Esophagus muscularis mucosa (tissue), 4 donors: ENCODE measurements at regions not wholly inside any gene's neighbourhood (a gene's known extent, or its start where the extent isn't known, plus 50 kb on each side); places are given as distances from the start of the nearest gene placed in this dataset.

ENCODE experiments used
- DNase-seq: peaks from one replicate; pipeline ENCODE4 v3.0.0-alpha.2; 2017; ENCODE audit errors: extremely low spot score
- H3K27ac ChIP-seq, 4 donors: fragments of 200-600 bp; sonication (generic); replicated peaks in 1 of 4; 1 replicate in 3 of 4; 2 replicates in 1 of 4; pipeline ENCODE4 v1.5.1; 2016 to 2019; ENCODE audit warnings: mild to moderate bottlenecking in 1 of 4
- H3K27me3 ChIP-seq, 4 donors: fragments of 200-600 bp; sonication (generic); one replicate each; pipeline versions ENCODE4 v1.5.1 to v1.6.0; 2016 to 2019
- H3K36me3 ChIP-seq, 4 donors: fragments of 200-600 bp; sonication (generic); one replicate each; pipeline ENCODE4 v1.5.1; 2016 to 2019
- H3K4me1 ChIP-seq, 4 donors: fragments of 200-600 bp; sonication (generic); one replicate each; pipeline ENCODE4 v1.5.1; 2016 to 2019
- H3K4me3 ChIP-seq, 4 donors: fragments of 200-600 bp; sonication (generic); 1 replicate in 2 of 4; 2 replicates in 2 of 4; pipeline ENCODE4 v1.5.1; 2016 to 2019; ENCODE audit warnings: mild to moderate bottlenecking in 4 of 4, moderate library complexity in 1 of 4
- H3K9me3 ChIP-seq, 4 donors: fragments of 200-600 bp; sonication (generic); 1 replicate in 3 of 4; 2 replicates in 1 of 4; pipeline ENCODE4 v1.5.1; 2016 to 2019
- CTCF ChIP-seq, 3 experiments: fragments of 200-600 bp in 2 of 3; fragments of 450-650 bp in 1 of 3; sonication (generic) in 2 of 3; IDR thresholded peaks; one replicate each; pipeline ENCODE4 v1.5.1; 2017 to 2019; ENCODE audit warnings: antibody characterized with exemption in 3 of 3, mild to moderate bottlenecking in 2 of 3, moderate library complexity in 1 of 3
- EP300 ChIP-seq: sonication (generic); formaldehyde crosslinking; IDR thresholded peaks from one replicate; pipeline ENCODE4 v1.6.1; 2017; ENCODE audit warnings: antibody characterized with exemption
- POLR2A ChIP-seq: fragments of 450-650 bp; IDR thresholded peaks from one replicate; pipeline ENCODE4 v1.6.1; 2017; ENCODE audit warnings: antibody characterized with exemption, moderate library complexity, mild to moderate bottlenecking, low read depth
- POLR2AphosphoS5 ChIP-seq, 2 donors: sonication (generic); formaldehyde crosslinking; IDR thresholded peaks; one replicate each; pipeline ENCODE4 v1.6.1; 2017; ENCODE audit warnings: antibody characterized with exemption in 2 of 2
- WGBS: methylation state at CpG from one replicate; pipeline ENCODE4 v1.1.5; 2018; 5-methylcytosine and 5-hydroxymethylcytosine counted together
- intact Hi-C: fragments of 100-400 bp; cut with DNase I; formaldehyde crosslinking; loops from one replicate; pipeline ENCODE4 v1.15.1; 2023

GRCh38 chr5:108639366-108639765 lies 108.3 kb upstream of the FER start:
- Histone ChIP-seq H3K27me3 (no peaks in the 10 kb centered on the region), H3K4me1 (peaks cover 4 to 6% (median 4%) of the 10 kb centered on the region in 4 donors), H3K9me3 (no peaks in the 10 kb centered on the region), H3K27ac (no peak overlapping the region), H3K4me3 (no peak overlapping the region), H3K36me3 (no peaks in the 10 kb centered on the region)
- intact Hi-C loops, result no loop called here
- TF ChIP-seq POLR2AphosphoS5 (IDR thresholded peaks at IDR 0.05) (no peak), EP300 (no peak), CTCF (IDR thresholded peaks at IDR 0.05) (no peak), POLR2A (no peak)
- 84% methylated on average over 3 of the region's 3 CpGs for WGBS
- DNase-seq, result no peak

DNA sequence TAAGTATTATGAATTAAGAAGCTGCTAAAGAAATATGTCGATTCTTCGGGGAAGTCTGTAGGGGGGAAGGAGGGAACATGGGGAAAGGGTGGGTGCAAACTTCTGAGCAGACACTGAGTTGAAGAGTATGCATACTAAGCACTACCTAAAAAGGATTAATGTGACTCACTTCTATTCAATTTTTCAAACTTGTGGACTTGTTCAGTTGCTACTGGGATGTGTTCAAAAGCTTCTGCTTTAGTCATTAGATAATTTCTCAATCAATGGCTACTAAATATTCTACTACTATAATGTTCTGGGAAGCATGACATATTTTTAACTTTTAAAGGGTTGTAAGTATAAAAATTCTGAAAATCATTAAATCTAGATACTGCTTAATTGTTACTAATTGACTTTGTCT lies 109.7 kb upstream of the FER start:
- WGBS, result 98% methylated on average over 2 of the region's 2 CpGs
- no peak overlapping the region for H3K27ac ChIP-seq
- no peak for TF ChIP-seq POLR2AphosphoS5 (IDR thresholded peaks at IDR 0.05)
- no peak for TF ChIP-seq EP300
- no peak for TF ChIP-seq CTCF (IDR thresholded peaks at IDR 0.05)
- TF ChIP-seq POLR2A, result no peak
- DNase-seq, result no peak
- no peaks in the 10 kb centered on the region for H3K9me3 ChIP-seq
- peaks cover 4 to 11% (median 6%) of the 10 kb centered on the region in 4 donors for H3K4me1 ChIP-seq
- H3K36me3 ChIP-seq, result no peaks in the 10 kb centered on the region
- H3K27me3 ChIP-seq, result no peaks in the 10 kb centered on the region
- intact Hi-C loops, result no loop called here
- no peak overlapping the region for H3K4me3 ChIP-seq

DNA sequence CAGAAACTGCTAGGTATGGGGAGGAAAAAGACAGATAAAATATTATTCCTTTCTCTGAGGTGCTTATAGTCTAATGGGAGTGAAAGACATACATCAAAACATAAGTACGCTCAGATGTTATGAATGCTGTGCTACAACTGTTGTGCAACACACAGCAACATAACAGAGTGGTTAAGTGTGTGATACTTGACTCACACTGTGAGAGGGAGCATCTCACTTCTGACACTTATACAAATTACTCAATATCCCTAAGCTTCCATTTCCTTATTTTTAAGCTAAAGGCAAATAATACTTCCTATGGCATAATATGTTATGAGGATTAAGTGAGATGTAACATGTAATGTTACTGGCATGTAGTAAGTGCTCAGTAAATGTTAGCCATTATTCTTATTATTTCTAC lies 110.6 kb upstream of the FER start:
- 80% methylated on average over 1 of the region's 1 CpG for WGBS
- no peak overlapping the region for H3K4me3 ChIP-seq
- intact Hi-C loops, result no loop called here

DNA sequence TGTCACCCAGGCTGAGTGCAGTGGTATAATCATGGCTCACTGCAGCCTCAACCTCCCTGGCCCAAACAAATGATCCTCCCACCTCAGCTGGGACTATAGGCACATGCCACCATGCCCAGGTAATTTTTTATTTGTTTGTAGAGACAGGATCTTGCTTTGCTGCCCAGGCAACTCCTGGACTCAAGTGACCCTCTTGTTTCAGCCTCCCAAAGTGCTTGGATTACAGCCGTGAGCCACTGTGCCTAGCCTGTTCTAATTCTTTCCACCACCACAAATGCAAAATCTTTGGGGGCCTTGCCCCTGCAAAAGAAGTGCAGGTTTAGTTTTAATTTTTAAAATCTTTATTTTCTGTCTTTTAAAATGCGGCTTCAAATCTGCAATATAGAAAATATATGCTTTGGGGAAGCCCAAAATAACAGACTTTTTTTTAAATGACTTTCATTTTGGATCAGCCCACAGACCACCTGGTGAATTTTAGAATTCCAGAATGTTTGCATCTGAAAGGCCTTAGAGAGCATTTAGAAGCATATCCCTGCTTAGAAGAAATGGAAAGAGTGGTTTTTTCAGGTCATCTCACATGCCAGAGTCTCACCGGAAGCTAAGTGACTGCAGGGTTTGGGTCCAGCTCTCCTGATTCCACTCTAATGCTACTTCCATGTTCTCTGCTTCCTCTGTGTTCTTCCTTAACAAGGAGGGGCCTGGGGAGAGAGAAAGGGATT lies 111.4 kb upstream of the FER start:
- no peak for DNase-seq
- Histone ChIP-seq H3K27me3 (no peaks in the 10 kb centered on the region), H3K4me1 (peaks cover 0 to 7% (median 2%) of the 10 kb centered on the region in 4 donors), H3K36me3 (no peaks in the 10 kb centered on the region), H3K4me3 (no peak overlapping the region), H3K9me3 (no peaks in the 10 kb centered on the region), H3K27ac (no peak overlapping the region)
- intact Hi-C loops, result no loop called here
- WGBS, result 95% methylated on average over 3 of the region's 3 CpGs
- TF ChIP-seq EP300 (no peak), CTCF (IDR thresholded peaks at IDR 0.05) (no peak), POLR2A (no peak), POLR2AphosphoS5 (IDR thresholded peaks at IDR 0.05) (no peak)

More for the DNA sequence above, 110.6 kb upstream of the FER start:
- Histone ChIP-seq H3K9me3 (no peaks in the 10 kb centered on the region), H3K4me1 (peaks cover 1 to 9% (median 5%) of the 10 kb centered on the region in 4 donors), H3K27me3 (no peaks in the 10 kb centered on the region), H3K27ac (no peak overlapping the region), H3K36me3 (no peaks in the 10 kb centered on the region)
- no peak for DNase-seq
- TF ChIP-seq POLR2A (no peak), CTCF (IDR thresholded peaks at IDR 0.05) (no peak), POLR2AphosphoS5 (IDR thresholded peaks at IDR 0.05) (no peak), EP300 (no peak)
